ENCODE measurements at regions not wholly inside any gene's neighbourhood (a gene's known extent, or its start where the extent isn't known, plus 50 kb on each side); places are given as distances from the start of the nearest gene placed in this dataset.
"Not testable (repeated sequence)": the region's sequence is repeated elsewhere in the genome, so short reads cannot be mapped to it uniquely, and the experiment has no call there.

DNA sequence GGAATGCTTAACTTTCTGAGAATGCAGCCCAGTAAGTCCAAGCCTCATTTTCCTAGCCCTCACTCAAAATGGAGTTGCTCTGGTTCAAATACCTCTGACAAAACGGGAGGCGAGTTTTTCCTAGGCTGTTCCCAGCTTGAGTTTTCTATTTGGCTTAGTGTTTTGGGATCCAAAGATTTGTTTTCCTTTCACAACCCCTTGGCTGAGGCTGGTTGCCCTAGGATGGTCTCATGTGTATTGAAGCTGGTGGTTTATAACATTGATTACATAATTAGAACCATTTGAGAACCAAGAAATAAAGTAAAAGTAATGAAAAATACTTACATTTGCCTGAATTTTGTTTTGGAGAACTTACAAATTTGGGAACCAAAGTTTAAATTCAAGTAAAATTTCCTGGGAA lies 611.1 kb upstream of the LUZP2 start:
- H3K4me3 ChIP-seq (ENCODE audit: low read length): no peak overlapping the region
- TF ChIP-seq, protein P1, sequence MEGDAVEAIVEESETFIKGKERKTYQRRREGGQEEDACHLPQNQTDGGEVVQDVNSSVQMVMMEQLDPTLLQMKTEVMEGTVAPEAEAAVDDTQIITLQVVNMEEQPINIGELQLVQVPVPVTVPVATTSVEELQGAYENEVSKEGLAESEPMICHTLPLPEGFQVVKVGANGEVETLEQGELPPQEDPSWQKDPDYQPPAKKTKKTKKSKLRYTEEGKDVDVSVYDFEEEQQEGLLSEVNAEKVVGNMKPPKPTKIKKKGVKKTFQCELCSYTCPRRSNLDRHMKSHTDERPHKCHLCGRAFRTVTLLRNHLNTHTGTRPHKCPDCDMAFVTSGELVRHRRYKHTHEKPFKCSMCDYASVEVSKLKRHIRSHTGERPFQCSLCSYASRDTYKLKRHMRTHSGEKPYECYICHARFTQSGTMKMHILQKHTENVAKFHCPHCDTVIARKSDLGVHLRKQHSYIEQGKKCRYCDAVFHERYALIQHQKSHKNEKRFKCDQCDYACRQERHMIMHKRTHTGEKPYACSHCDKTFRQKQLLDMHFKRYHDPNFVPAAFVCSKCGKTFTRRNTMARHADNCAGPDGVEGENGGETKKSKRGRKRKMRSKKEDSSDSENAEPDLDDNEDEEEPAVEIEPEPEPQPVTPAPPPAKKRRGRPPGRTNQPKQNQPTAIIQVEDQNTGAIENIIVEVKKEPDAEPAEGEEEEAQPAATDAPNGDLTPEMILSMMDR (conservative IDR thresholded peaks at IDR 0.05; ENCODE audit: low read depth, low read length): no peak
- DNase-seq (ENCODE audit: low read depth): no peak

DNA sequence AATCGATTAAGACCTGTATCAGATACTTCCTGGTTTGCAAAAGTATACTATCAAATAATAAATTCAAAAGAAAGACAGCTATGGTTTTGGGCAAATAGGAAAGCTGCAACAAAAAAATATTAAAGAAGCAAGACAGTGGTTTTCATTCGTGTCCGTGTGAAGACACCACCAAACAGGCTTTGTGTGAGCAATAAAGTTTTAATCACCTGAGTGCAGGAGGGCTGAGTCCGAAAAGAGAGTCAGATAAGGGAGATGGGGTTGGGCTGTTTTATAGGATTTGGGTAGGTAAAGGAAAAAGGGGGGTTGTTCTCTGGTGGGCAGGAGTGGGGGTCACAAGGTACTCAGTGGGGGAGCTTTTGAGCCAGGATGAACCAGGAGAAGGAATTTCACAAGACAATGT lies 609.7 kb upstream of the LUZP2 start:
- DNase-seq (ENCODE audit: low read depth); H3K4me3 ChIP-seq (ENCODE audit: low read length): not testable (repeated sequence)

DNA sequence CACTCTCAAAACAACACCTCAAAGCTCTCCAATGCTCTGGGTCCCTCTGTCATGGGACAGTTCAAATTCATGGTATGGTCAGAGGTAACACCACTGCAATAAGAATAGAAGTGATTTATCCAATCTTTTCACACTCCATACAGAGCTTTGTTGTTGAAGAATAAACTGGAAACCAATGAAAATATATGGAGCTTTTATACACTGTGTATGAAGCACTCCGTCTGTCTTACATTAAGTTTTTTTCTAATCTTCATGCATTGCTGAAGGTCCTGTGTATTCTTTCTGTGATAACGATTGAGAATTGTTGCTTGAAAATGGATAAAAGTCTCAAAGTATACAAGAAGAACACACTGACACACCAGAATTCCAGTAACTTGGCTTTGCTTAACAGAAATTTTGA lies 603.7 kb upstream of the LUZP2 start:
- no peak overlapping the region for H3K4me3 ChIP-seq (ENCODE audit: low read length)
- no peak for DNase-seq (ENCODE audit: low read depth)
- TF ChIP-seq, protein P1 (conservative IDR thresholded peaks at IDR 0.05; ENCODE audit: low read depth, low read length): no peak

DNA sequence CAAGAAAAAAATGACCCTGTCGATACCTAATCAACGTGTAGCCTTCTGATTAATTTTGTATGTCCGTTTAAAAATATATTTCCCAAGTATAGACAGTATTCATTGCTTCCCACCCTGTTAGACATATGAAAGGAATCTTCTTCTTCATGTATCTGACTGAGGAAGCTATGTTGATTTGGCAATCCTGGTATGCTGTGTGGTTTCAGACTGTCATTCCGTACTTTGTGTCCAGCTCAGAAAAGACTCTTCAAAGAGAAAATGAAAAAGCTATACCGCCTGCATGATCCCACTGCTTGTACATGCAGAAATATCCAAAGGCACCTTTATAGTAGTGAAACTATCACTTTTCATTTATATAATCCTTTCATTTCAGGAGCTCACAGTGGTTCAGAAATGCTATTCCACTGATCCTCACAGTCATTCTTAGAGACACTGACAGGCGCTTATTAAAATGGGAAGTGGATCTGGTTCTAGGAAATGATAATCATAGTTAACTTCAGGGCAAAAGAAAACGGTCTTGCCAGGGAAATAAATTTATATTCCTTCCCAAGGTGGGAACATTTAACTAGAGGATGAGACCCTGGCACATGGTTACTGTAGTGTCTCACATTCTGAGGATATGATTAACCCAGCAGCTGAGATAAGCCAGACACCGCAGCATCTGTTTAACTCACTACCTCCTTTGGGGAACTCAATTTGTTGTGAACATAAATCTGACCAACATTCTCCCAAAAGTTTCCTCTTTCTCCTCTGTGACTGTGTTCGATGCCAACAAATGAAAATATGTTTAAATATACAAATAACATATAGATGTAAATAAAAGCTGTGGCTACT lies 599.2 kb upstream of the LUZP2 start:
- H3K4me3 ChIP-seq (ENCODE audit: low read length): no peak overlapping the region
- DNase-seq (ENCODE audit: low read depth): no peak
- TF ChIP-seq, protein P1 (conservative IDR thresholded peaks at IDR 0.05; ENCODE audit: low read depth, low read length): no peak

DNA sequence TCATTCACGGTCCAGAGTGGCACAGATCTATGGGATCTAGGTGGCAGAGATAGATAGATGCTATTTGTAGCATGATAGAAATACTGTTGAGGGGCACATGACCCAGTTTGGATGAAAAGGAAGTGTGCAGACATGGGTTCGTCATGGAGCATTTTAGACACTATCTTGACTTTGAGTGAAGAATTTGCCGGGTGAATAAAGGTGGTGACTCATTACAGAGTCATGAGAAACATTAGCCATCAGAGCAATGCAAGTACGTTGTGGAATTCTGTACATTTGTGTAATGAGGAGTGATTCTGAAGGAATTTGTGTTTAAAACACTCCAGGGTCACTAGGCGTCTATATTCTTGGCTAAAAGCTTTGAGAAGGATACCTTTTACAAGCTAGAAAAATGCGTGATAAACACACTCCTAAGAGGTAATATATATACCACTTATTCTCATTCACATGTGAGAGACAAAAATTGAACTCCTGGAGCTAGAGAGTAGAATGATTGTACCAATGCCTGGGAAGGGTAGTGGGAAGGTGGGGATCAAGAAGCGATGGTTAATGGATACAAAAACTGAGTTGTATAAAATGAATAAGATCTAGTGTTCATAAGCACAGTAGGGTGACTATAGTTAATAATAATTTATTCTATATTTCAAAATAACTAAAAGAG lies 593.7 kb upstream of the LUZP2 start:
- TF ChIP-seq, protein P1 (conservative IDR thresholded peaks at IDR 0.05; ENCODE audit: low read depth, low read length): no peak
- peak; percentile 81 for DNase-seq (ENCODE audit: low read depth)
- no peak overlapping the region for H3K4me3 ChIP-seq (ENCODE audit: low read length)

DNA sequence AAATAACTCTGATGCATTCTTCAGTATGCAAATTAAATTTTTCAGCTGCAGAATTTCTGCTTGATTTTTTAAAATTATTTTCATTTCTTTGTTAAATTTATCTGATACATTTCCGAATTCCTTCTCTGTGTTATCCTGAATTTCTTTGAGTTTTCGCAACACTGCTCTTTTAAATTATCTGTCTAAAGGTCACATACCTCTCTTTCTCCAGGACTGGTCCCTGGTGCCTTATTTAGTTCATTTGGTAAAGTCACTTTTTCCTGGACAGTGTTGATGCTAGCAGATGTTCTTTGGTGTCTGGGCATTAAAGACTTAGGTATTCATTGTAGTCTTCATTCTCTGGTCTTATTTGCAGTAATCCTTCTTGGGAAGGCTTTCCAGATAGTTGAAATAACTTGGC lies 577.4 kb upstream of the LUZP2 start:
- TF ChIP-seq, protein P1 (conservative IDR thresholded peaks at IDR 0.05; ENCODE audit: low read depth, low read length): no peak
- no peak for DNase-seq (ENCODE audit: low read depth)
- H3K4me3 ChIP-seq (ENCODE audit: low read length): no peak overlapping the region

DNA sequence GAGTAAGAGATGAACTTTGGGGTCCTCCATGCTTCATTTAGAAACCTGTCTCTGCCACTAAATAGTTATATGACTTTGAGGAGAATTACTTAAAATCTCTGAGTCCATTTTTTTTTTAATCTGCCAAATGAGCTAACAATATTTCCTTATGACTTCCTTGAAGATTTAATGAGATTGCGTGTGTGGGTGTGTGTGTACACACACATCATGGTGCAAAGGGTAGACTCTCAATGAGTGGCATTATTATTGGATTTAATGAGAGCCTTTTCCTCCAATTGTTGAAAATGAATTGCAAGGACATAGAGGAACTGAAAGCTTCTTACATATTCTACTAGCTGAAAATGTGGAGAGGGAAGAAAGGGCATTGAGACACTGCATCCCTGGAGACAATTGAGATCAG lies 573.5 kb upstream of the LUZP2 start:
- TF ChIP-seq, protein P1 (conservative IDR thresholded peaks at IDR 0.05; ENCODE audit: low read depth, low read length): no peak
- no peak overlapping the region for H3K4me3 ChIP-seq (ENCODE audit: low read length)
- no peak for DNase-seq (ENCODE audit: low read depth)

Data from retinal pigment epithelial cell (primary cell).